Endothelial cell of umbilical vein (primary cell): ENCODE measurements at regions not wholly inside any gene's neighbourhood (a gene's known extent, or its start where the extent isn't known, plus 50 kb on each side); places are given as distances from the start of the nearest gene placed in this dataset.

Source experiments
- BruUV-seq: library from RNA; stranded (reverse); fragments of 400-500 nt; replicated peaks from 2 replicates; lab custom pipeline; 2021; lab: Mats Ljungman, UMichigan
- CTCF ChIA-PET: fragments of 300-600, 350-600 bp; sonication (Branson Sonifier 250); formaldehyde crosslinking; loops from one replicate; lab custom pipeline; 2021; ENCODE audit warnings: antibody characterized with exemption, inconsistent platforms; lab: Charles Lee
- POLR2A ChIA-PET: fragments of 300-600, 350-600 bp; sonication (Branson Sonifier 250); formaldehyde crosslinking; loops from one replicate; lab custom pipeline; 2021; ENCODE audit warnings: antibody characterized with exemption, inconsistent platforms; lab: Charles Lee
- DNase-seq: peaks from one replicate; pipeline ENCODE4 v3.0.0-alpha.2; 2011; ENCODE audit warnings: low read depth, low spot score
- FAIRE-seq: peaks from 2 replicates; lab custom pipeline; 2011; peaks lifted over from hg19 to GRCh38; lab: Jason Lieb, UNC
- H2AFZ ChIP-seq: 2 replicates; pipeline ENCODE4 v1.6.0; 2012; ENCODE audit warnings: low read depth, low read length, control low read depth, inconsistent platforms
- H3K27ac ChIP-seq: 2 replicates; pipeline ENCODE4 v1.5.1; 2011; ENCODE audit warnings: low read depth, mild to moderate bottlenecking, control low read depth, low read length, moderate library complexity; ENCODE audit not compliant: insufficient read depth
- H3K27me3 ChIP-seq, 2 experiments: 2 replicates each; pipeline versions ENCODE4 v1.6.0 to v1.6.1; 2011; ENCODE audit warnings: low read length in 2 of 2, mixed read lengths in 1 of 2; ENCODE audit not compliant: control insufficient read depth in 2 of 2, insufficient read depth in 2 of 2
- H3K36me3 ChIP-seq, 2 experiments: 2 replicates in 1 of 2; 3 replicates in 1 of 2; pipeline ENCODE4 v1.5.1; 2011; ENCODE audit warnings: low read length in 2 of 2, mild to moderate bottlenecking in 1 of 2, moderate library complexity in 1 of 2; ENCODE audit not compliant: control insufficient read depth in 2 of 2, insufficient read depth in 2 of 2; ENCODE audit errors: extremely low read depth in 1 of 2
- H3K4me1 ChIP-seq: 3 replicates; pipeline ENCODE4 v1.5.1; 2011; ENCODE audit warnings: mild to moderate bottlenecking, low read length; ENCODE audit not compliant: control insufficient read depth, insufficient read depth; ENCODE audit errors: extremely low read depth
- H3K4me2 ChIP-seq: 2 replicates; pipeline ENCODE4 v1.6.1; 2011; ENCODE audit warnings: low read length, control low read depth, mixed read lengths; ENCODE audit not compliant: insufficient read depth
- H3K4me3 ChIP-seq, 3 experiments: fragments of 200-600 bp in 1 of 3; sonication (generic), shearing (Covaris generic) in 1 of 3; replicated peaks in 1 of 3; 2 replicates each; pipeline ENCODE4 v1.5.1; 2011 to 2016; ENCODE audit warnings: control low read depth in 3 of 3, low read length in 3 of 3, mild to moderate bottlenecking in 2 of 3, inconsistent platforms in 1 of 3, low read depth in 1 of 3, moderate library complexity in 1 of 3; ENCODE audit not compliant: insufficient read depth in 1 of 3
- H3K79me2 ChIP-seq: 2 replicates; pipeline ENCODE4 v1.6.0; 2012; ENCODE audit warnings: low read length, inconsistent platforms; ENCODE audit not compliant: control insufficient read depth, insufficient read depth
- H3K9ac ChIP-seq: replicated peaks from 2 replicates; pipeline ENCODE3; 2011; ENCODE audit warnings: low read length, control low read depth; ENCODE audit not compliant: insufficient read depth; ENCODE audit errors: extremely low read depth
- H3K9me1 ChIP-seq: replicated peaks from 3 replicates; pipeline ENCODE4 v1.6.0; 2011; ENCODE audit warnings: mild to moderate bottlenecking, low read length; ENCODE audit not compliant: control insufficient read depth, insufficient read depth; ENCODE audit errors: extremely low read depth
- H3K9me3 ChIP-seq: replicated peaks from 2 replicates; pipeline ENCODE4 v1.5.1; 2012; ENCODE audit warnings: low read length, inconsistent platforms; ENCODE audit not compliant: control insufficient read depth, insufficient read depth
- H4K20me1 ChIP-seq: replicated peaks from 2 replicates; pipeline ENCODE3; 2011; ENCODE audit warnings: mild to moderate bottlenecking, low read length; ENCODE audit not compliant: control insufficient read depth, insufficient read depth; ENCODE audit errors: extremely low read depth
- CTCF ChIP-seq, 2 donors: IDR thresholded peaks; 1 replicate in 1 of 2; 2 replicates in 1 of 2; pipeline ENCODE4 v1.5.1; 2011; ENCODE audit warnings: low read length in 2 of 2, mild to moderate bottlenecking in 2 of 2, moderate library complexity in 2 of 2, control low read depth in 1 of 2, inconsistent platforms in 1 of 2, low read depth in 1 of 2; ENCODE audit not compliant: insufficient read depth in 1 of 2; ENCODE audit errors: extremely low read depth in 1 of 2
- EZH2 ChIP-seq: IDR thresholded peaks from 2 replicates; pipeline ENCODE4 v1.6.1; 2012; ENCODE audit warnings: borderline replicate concordance, low read depth, mild to moderate bottlenecking, moderate library complexity, low read length, inconsistent platforms; ENCODE audit not compliant: severe bottlenecking
- FOS ChIP-seq: IDR thresholded peaks from 2 replicates; pipeline ENCODE4 v1.6.1; 2011; ENCODE audit warnings: mild to moderate bottlenecking, low read length, moderate library complexity, borderline replicate concordance; ENCODE audit not compliant: insufficient read depth
- GATA2 ChIP-seq: IDR thresholded peaks from 2 replicates; pipeline ENCODE4 v1.7.0; 2011; ENCODE audit warnings: low read depth, mild to moderate bottlenecking, moderate library complexity, mixed read lengths, low read length; ENCODE audit not compliant: insufficient read length, insufficient read depth
- JUN ChIP-seq: IDR thresholded peaks from 2 replicates; pipeline ENCODE4 v1.6.1; 2011; ENCODE audit warnings: borderline replicate concordance, low read depth; ENCODE audit not compliant: insufficient read length, insufficient read depth
- MAX ChIP-seq: IDR thresholded peaks from 2 replicates; pipeline ENCODE4 v1.6.1; 2011; ENCODE audit not compliant: insufficient read depth, insufficient read length
- MYC ChIP-seq: IDR thresholded peaks from one replicate; pipeline ENCODE4 v1.6.1; 2011; ENCODE audit warnings: mild to moderate bottlenecking, low read depth, low read length
- POLR2A ChIP-seq: IDR thresholded peaks from 2 replicates; pipeline ENCODE4 v1.6.1; 2012; ENCODE audit warnings: low read depth, mild to moderate bottlenecking, control low read depth, low read length
- POLR2AphosphoS5 ChIP-seq: IDR thresholded peaks from 2 replicates; pipeline ENCODE4 v1.6.1; 2012; ENCODE audit warnings: low read depth, mild to moderate bottlenecking, control low read depth, low read length, moderate library complexity; ENCODE audit not compliant: insufficient read depth
- dilution Hi-C: fragments of 300-500 bp; cut with MboI; formaldehyde crosslinking; loops from one replicate; pipeline ENCODE4 v1.15.0; 2019; ENCODE audit warnings: low sequenced_read_pairs; ENCODE audit not compliant: extremely low pct_ligation_motif_present
- intact Hi-C: fragments of 100-400 bp; cut with micrococcal nuclease; formaldehyde crosslinking; loops from one replicate; pipeline ENCODE4 v1.10.0; 2022

- no peak for TF ChIP-seq POLR2A
- TF ChIP-seq MAX = no peak
- no peak for TF ChIP-seq GATA2
- TF ChIP-seq JUN = no peak
- no peak for TF ChIP-seq MYC
- TF ChIP-seq CTCF (IDR thresholded peaks at IDR 0.05; ENCODE audit: extremely low read depth in 1 of 2, insufficient read depth in 1 of 2, low read depth in 1 of 2, low read length in 2 of 2) = no peak
- no peak for TF ChIP-seq POLR2AphosphoS5
- no peak for TF ChIP-seq EZH2
- TF ChIP-seq FOS = no peak
- ChIA-PET CTCF (no interaction called here), POLR2A (no interaction called here)
- Histone ChIP-seq H3K9ac (no peak overlapping the region), H3K9me3 (no peaks in the 10 kb centered on the region), H3K79me2 (no peaks in the 10 kb centered on the region), H3K4me1 (no peaks in the 10 kb centered on the region), H4K20me1 (no peaks in the 10 kb centered on the region), H3K27me3 (no peaks in the 10 kb centered on the region), H3K4me2 (no peak overlapping the region), H3K4me3 (no peak overlapping the region), H2AFZ (no peak overlapping the region), H3K27ac (no peak overlapping the region), H3K9me1 (no peaks in the 10 kb centered on the region), H3K36me3 (no peaks in the 10 kb centered on the region)
- FAIRE-seq = no peak
- intact Hi-C loops (no loop called here), dilution Hi-C loops (no loop called here)
- BruUV-seq = no TSS peak
- DNase-seq = no peak
Observed at GRCh38 chrX:144896323-144896722, 351.0 kb upstream of the SPANXN1 start.
